ENCODE measurements at regions not wholly inside any gene's neighbourhood (a gene's known extent, or its start where the extent isn't known, plus 50 kb on each side); places are given as distances from the start of the nearest gene placed in this dataset.

- no peaks in the 10 kb centered on the region for H3K36me3 Mint-ChIP-seq
- DNase-seq (no peak), ATAC-seq (no peak)
- H3K9me3 Mint-ChIP-seq (ENCODE audit: low read depth): no peaks in the 10 kb centered on the region
- CTCF ChIA-PET: no interaction called here
- H3K27ac Mint-ChIP-seq: no peak overlapping the region
- H3K27me3 Mint-ChIP-seq: no peaks in the 10 kb centered on the region
- H3K4me1 Mint-ChIP-seq: no peaks in the 10 kb centered on the region
- H3K4me3 Mint-ChIP-seq: no peak overlapping the region
Measured at GRCh38 chr6:23280437-23280836, 711.1 kb downstream of the HDGFL1 start.

GRCh38 chr6:23282252-23283021 is 713.1 kb downstream of the HDGFL1 start:
- H3K4me1 Mint-ChIP-seq: no peaks in the 10 kb centered on the region
- no peak overlapping the region for H3K27ac Mint-ChIP-seq
- ATAC-seq (no peak), DNase-seq (no peak)
- CTCF ChIA-PET: no interaction called here
- H3K4me3 Mint-ChIP-seq: no peak overlapping the region
- H3K36me3 Mint-ChIP-seq: no peaks in the 10 kb centered on the region
- no peaks in the 10 kb centered on the region for H3K27me3 Mint-ChIP-seq
- no peaks in the 10 kb centered on the region for H3K9me3 Mint-ChIP-seq (ENCODE audit: low read depth)

GRCh38 chr6:23293653-23294052 is 724.3 kb downstream of the HDGFL1 start:
- no peak overlapping the region for H3K27ac Mint-ChIP-seq
- H3K4me3 Mint-ChIP-seq: no peak overlapping the region
- ATAC-seq (no peak), DNase-seq (no peak)
- H3K36me3 Mint-ChIP-seq: no peaks in the 10 kb centered on the region
- no peaks in the 10 kb centered on the region for H3K4me1 Mint-ChIP-seq
- CTCF ChIA-PET: no interaction called here
- peaks cover 2% of the 10 kb centered on the region for H3K9me3 Mint-ChIP-seq (ENCODE audit: low read depth)
- no peaks in the 10 kb centered on the region for H3K27me3 Mint-ChIP-seq

GRCh38 chr6:23301556-23301955 is 732.2 kb downstream of the HDGFL1 start:
- DNase-seq (no peak), ATAC-seq (no peak)
- CTCF ChIA-PET: no interaction called here
- H3K27ac Mint-ChIP-seq: no peak overlapping the region
- H3K36me3 Mint-ChIP-seq: no peaks in the 10 kb centered on the region
- H3K4me1 Mint-ChIP-seq: no peaks in the 10 kb centered on the region
- peaks cover 2% of the 10 kb centered on the region for H3K9me3 Mint-ChIP-seq (ENCODE audit: low read depth)
- H3K27me3 Mint-ChIP-seq: no peaks in the 10 kb centered on the region
- H3K4me3 Mint-ChIP-seq: no peak overlapping the region

- H3K27ac Mint-ChIP-seq: no peak overlapping the region
- no peaks in the 10 kb centered on the region for H3K4me1 Mint-ChIP-seq
- ATAC-seq: no peak
- H3K9me3 Mint-ChIP-seq (ENCODE audit: low read depth): peaks cover 2% of the 10 kb centered on the region
- H3K4me3 Mint-ChIP-seq: no peak overlapping the region
- no peaks in the 10 kb centered on the region for H3K36me3 Mint-ChIP-seq
- CTCF ChIA-PET: no interaction called here
- H3K27me3 Mint-ChIP-seq: no peaks in the 10 kb centered on the region
- DNase-seq: no peak
Measured at GRCh38 chr6:23302514-23302913, 733.1 kb downstream of the HDGFL1 start.

GRCh38 chr6:23305325-23305943 is 736.1 kb downstream of the HDGFL1 start:
- CTCF ChIA-PET: no interaction called here
- no peak for ATAC-seq
- no peaks in the 10 kb centered on the region for H3K27me3 Mint-ChIP-seq
- no peak overlapping the region for H3K4me3 Mint-ChIP-seq
- DNase-seq: no peak
- no peaks in the 10 kb centered on the region for H3K36me3 Mint-ChIP-seq
- no peaks in the 10 kb centered on the region for H3K4me1 Mint-ChIP-seq
- H3K9me3 Mint-ChIP-seq (ENCODE audit: low read depth): peaks cover 7% of the 10 kb centered on the region
- no peak overlapping the region for H3K27ac Mint-ChIP-seq

GRCh38 chr6:23306251-23306950 is 737.0 kb downstream of the HDGFL1 start:
- CTCF ChIA-PET: no interaction called here
- Mint-ChIP-seq H3K27ac (no peak overlapping the region), H3K27me3 (no peaks in the 10 kb centered on the region), H3K36me3 (no peaks in the 10 kb centered on the region), H3K9me3 (ENCODE audit: low read depth) (peaks cover 7% of the 10 kb centered on the region), H3K4me3 (no peak overlapping the region), H3K4me1 (no peaks in the 10 kb centered on the region)
- no peak for DNase-seq
- no peak for ATAC-seq

GRCh38 chr6:23307516-23307915 is 738.1 kb downstream of the HDGFL1 start:
- CTCF ChIA-PET: no interaction called here
- H3K4me1 Mint-ChIP-seq: no peaks in the 10 kb centered on the region
- ATAC-seq: no peak

GRCh38 chr6:23308166-23308565 is 738.8 kb downstream of the HDGFL1 start:
- no peak overlapping the region for H3K4me3 Mint-ChIP-seq
- no peaks in the 10 kb centered on the region for H3K27me3 Mint-ChIP-seq
- DNase-seq: no peak
- H3K9me3 Mint-ChIP-seq (ENCODE audit: low read depth): peaks cover 7% of the 10 kb centered on the region
- no peaks in the 10 kb centered on the region for H3K36me3 Mint-ChIP-seq
- CTCF ChIA-PET: no interaction called here
- ATAC-seq: no peak
- H3K4me1 Mint-ChIP-seq: no peaks in the 10 kb centered on the region
- no peak overlapping the region for H3K27ac Mint-ChIP-seq

More at GRCh38 chr6:23307516-23307915, 738.1 kb downstream of the HDGFL1 start:
- DNase-seq: no peak
- Mint-ChIP-seq H3K9me3 (ENCODE audit: low read depth) (peaks cover 7% of the 10 kb centered on the region), H3K4me3 (no peak overlapping the region), H3K27me3 (no peaks in the 10 kb centered on the region), H3K27ac (no peak overlapping the region), H3K36me3 (no peaks in the 10 kb centered on the region)

- DNase-seq: no peak
- no peak overlapping the region for H3K27ac Mint-ChIP-seq
- H3K4me1 Mint-ChIP-seq: no peaks in the 10 kb centered on the region
- no peak overlapping the region for H3K4me3 Mint-ChIP-seq
- H3K9me3 Mint-ChIP-seq (ENCODE audit: low read depth): peaks cover 13% of the 10 kb centered on the region
- H3K36me3 Mint-ChIP-seq: no peaks in the 10 kb centered on the region
- H3K27me3 Mint-ChIP-seq: no peaks in the 10 kb centered on the region
- CTCF ChIA-PET: no interaction called here
- ATAC-seq: no peak
Measured at GRCh38 chr6:23311211-23311610, 741.8 kb downstream of the HDGFL1 start.

GRCh38 chr6:23316131-23316530 is 746.8 kb downstream of the HDGFL1 start:
- no peaks in the 10 kb centered on the region for H3K36me3 Mint-ChIP-seq

GRCh38 chr6:23316931-23317330 is 747.6 kb downstream of the HDGFL1 start:
- Mint-ChIP-seq H3K4me1 (no peaks in the 10 kb centered on the region), H3K36me3 (no peaks in the 10 kb centered on the region), H3K4me3 (no peak overlapping the region), H3K9me3 (ENCODE audit: low read depth) (peaks cover 13% of the 10 kb centered on the region), H3K27me3 (no peaks in the 10 kb centered on the region), H3K27ac (no peak overlapping the region)
- CTCF ChIA-PET: no interaction called here
- ATAC-seq (no peak), DNase-seq (no peak)

More at GRCh38 chr6:23316131-23316530, 746.8 kb downstream of the HDGFL1 start:
- no peak for ATAC-seq
- no peaks in the 10 kb centered on the region for H3K27me3 Mint-ChIP-seq
- CTCF ChIA-PET: no interaction called here
- H3K4me3 Mint-ChIP-seq: no peak overlapping the region
- H3K27ac Mint-ChIP-seq: no peak overlapping the region
- H3K4me1 Mint-ChIP-seq: no peaks in the 10 kb centered on the region
- DNase-seq: no peak
- peaks cover 8% of the 10 kb centered on the region for H3K9me3 Mint-ChIP-seq (ENCODE audit: low read depth)

- no peak overlapping the region for H3K4me3 Mint-ChIP-seq
- ATAC-seq (no peak), DNase-seq (no peak)
- H3K36me3 Mint-ChIP-seq: no peaks in the 10 kb centered on the region
- no peak overlapping the region for H3K27ac Mint-ChIP-seq
- H3K27me3 Mint-ChIP-seq: no peaks in the 10 kb centered on the region
- no peaks in the 10 kb centered on the region for H3K4me1 Mint-ChIP-seq
- peaks cover 9% of the 10 kb centered on the region for H3K9me3 Mint-ChIP-seq (ENCODE audit: low read depth)
- CTCF ChIA-PET: no interaction called here
Measured at GRCh38 chr6:23319582-23319981, 750.2 kb downstream of the HDGFL1 start.

GRCh38 chr6:23320471-23321015 is 751.2 kb downstream of the HDGFL1 start:
- CTCF ChIA-PET: no interaction called here
- DNase-seq (no peak), ATAC-seq (no peak)
- Mint-ChIP-seq H3K27ac (no peak overlapping the region), H3K36me3 (no peaks in the 10 kb centered on the region), H3K9me3 (ENCODE audit: low read depth) (peaks cover 8% of the 10 kb centered on the region), H3K4me1 (no peaks in the 10 kb centered on the region), H3K27me3 (no peaks in the 10 kb centered on the region), H3K4me3 (no peak overlapping the region)

All from activated CD8-positive, alpha-beta memory T cell treated with anti-CD3 and anti-CD28 coated beads, Interleukin-2, amount 10 ng/mL, durations not matched to agents 7 days and 5 days (primary cell).